Activated B cell treated with CpG ODN at 0.5 μM for 24 hours (primary cell): ENCODE measurements at regions not wholly inside any gene's neighbourhood (a gene's known extent, or its start where the extent isn't known, plus 50 kb on each side); places are given as distances from the start of the nearest gene placed in this dataset.

Experiments used
- ATAC-seq: fragments of 200-7000 bp; cut with Tn5 transposase; one replicate; pipeline ENCODE4 v1.10.0; 2021; ENCODE audit warnings: low read depth, mild to moderate bottlenecking, moderate library complexity
- CTCF ChIA-PET: fragments of 350-600 bp; sonication (Branson Sonifier 250); formaldehyde crosslinking; loops from one replicate; lab custom pipeline; 2021; ENCODE audit warnings: antibody characterized with exemption; lab: Charles Lee
- POLR2A ChIA-PET: fragments of 350-600 bp; sonication (Branson Sonifier 250); formaldehyde crosslinking; loops from one replicate; lab custom pipeline; 2021; ENCODE audit warnings: antibody characterized with exemption; lab: Charles Lee
- DNase-seq: peaks from one replicate; pipeline ENCODE4 v3.0.0; 2022
- H3K27ac Mint-ChIP-seq: one replicate; pipeline ENCODE4 v1.8.0; 2020; ENCODE audit warnings: mixed read lengths
- H3K27me3 Mint-ChIP-seq: one replicate; pipeline ENCODE4 v1.8.0; 2021; ENCODE audit warnings: mixed read lengths
- H3K36me3 Mint-ChIP-seq: one replicate; pipeline ENCODE4 v1.8.0; 2021; ENCODE audit warnings: low read depth, mixed read lengths
- H3K4me1 Mint-ChIP-seq: one replicate; pipeline ENCODE4 v1.8.0; 2021; ENCODE audit warnings: mixed read lengths
- H3K4me3 Mint-ChIP-seq: one replicate; pipeline ENCODE4 v1.8.0; 2020; ENCODE audit warnings: mild to moderate bottlenecking, mixed read lengths
- H3K9me3 Mint-ChIP-seq: one replicate; pipeline ENCODE4 v1.8.0; 2020; ENCODE audit warnings: mixed read lengths
- CTCF ChIP-seq: fragments of 200-600 bp; IDR thresholded peaks from one replicate; pipeline ENCODE4 v1.8.0; 2022; ENCODE audit warnings: antibody characterized with exemption, mild to moderate bottlenecking
- intact Hi-C: fragments of 100-400 bp; cut with micrococcal nuclease; formaldehyde crosslinking; loops from one replicate; pipeline ENCODE4 v1.15.1; 2024

GRCh38 chr1:34363447-34363846, 186.7 kb downstream of the C1orf94 start:
- POLR2A ChIA-PET, result no interaction called here
- intact Hi-C loops, result no loop called here
- CTCF ChIA-PET, result no interaction called here
- Mint-ChIP-seq H3K4me3 (no peak overlapping the region), H3K9me3 (peaks cover 4% of the 10 kb centered on the region), H3K27me3 (peaks cover 9% of the 10 kb centered on the region), H3K27ac (no peak overlapping the region), H3K4me1 (no peaks in the 10 kb centered on the region), H3K36me3 (no peaks in the 10 kb centered on the region)
- TF ChIP-seq CTCF, result no peak
- ATAC-seq (no peak), DNase-seq (no peak)

- CTCF ChIA-PET, result no interaction called here
- no peak for DNase-seq
- intact Hi-C loops, result no loop called here
- no peak for ATAC-seq
- Mint-ChIP-seq H3K4me3 (no peak overlapping the region), H3K36me3 (no peaks in the 10 kb centered on the region), H3K27me3 (peaks cover 9% of the 10 kb centered on the region), H3K27ac (no peak overlapping the region), H3K4me1 (no peaks in the 10 kb centered on the region), H3K9me3 (peaks cover 4% of the 10 kb centered on the region)
- no peak for TF ChIP-seq CTCF
- POLR2A ChIA-PET, result no interaction called here
These were observed 187.2 kb downstream of the C1orf94 start for GRCh38 chr1:34363915-34364314.

- ATAC-seq, result no peak
- no peak overlapping the region for H3K4me3 Mint-ChIP-seq
- ChIA-PET POLR2A (no interaction called here), CTCF (no interaction called here)
- intact Hi-C loops, result no loop called here
- peaks cover 4% of the 10 kb centered on the region for H3K9me3 Mint-ChIP-seq
- peaks cover 9% of the 10 kb centered on the region for H3K27me3 Mint-ChIP-seq
- H3K4me1 Mint-ChIP-seq, result no peaks in the 10 kb centered on the region
- TF ChIP-seq CTCF, result no peak
- H3K27ac Mint-ChIP-seq, result no peak overlapping the region
- H3K36me3 Mint-ChIP-seq, result no peaks in the 10 kb centered on the region
- no peak for DNase-seq
These were observed 187.7 kb downstream of the C1orf94 start for GRCh38 chr1:34364376-34364775.

GRCh38 chr1:34365295-34365694, 188.6 kb downstream of the C1orf94 start:
- CTCF ChIA-PET, result no interaction called here
- Mint-ChIP-seq H3K4me3 (no peak overlapping the region), H3K27ac (no peak overlapping the region), H3K27me3 (peaks cover 9% of the 10 kb centered on the region), H3K9me3 (peaks cover 4% of the 10 kb centered on the region), H3K36me3 (no peaks in the 10 kb centered on the region), H3K4me1 (no peaks in the 10 kb centered on the region)
- POLR2A ChIA-PET, result no interaction called here
- ATAC-seq (no peak), DNase-seq (no peak)
- TF ChIP-seq CTCF, result no peak
- intact Hi-C loops, result no loop called here

- intact Hi-C loops, result no loop called here
- POLR2A ChIA-PET, result no interaction called here
- TF ChIP-seq CTCF, result no peak
- CTCF ChIA-PET, result no interaction called here
- Mint-ChIP-seq H3K4me3 (no peak overlapping the region), H3K36me3 (no peaks in the 10 kb centered on the region), H3K9me3 (peaks cover 4% of the 10 kb centered on the region), H3K27me3 (peaks cover 6% of the 10 kb centered on the region), H3K4me1 (no peaks in the 10 kb centered on the region), H3K27ac (no peak overlapping the region)
- DNase-seq (no peak), ATAC-seq (no peak)
These were observed 190.3 kb downstream of the C1orf94 start for GRCh38 chr1:34366875-34367624.
